GM23338 (cell line): ENCODE measurements at regions not wholly inside any gene's neighbourhood (a gene's known extent, or its start where the extent isn't known, plus 50 kb on each side); places are given as distances from the start of the nearest gene placed in this dataset.

ENCODE experiments used
- CREB1 ChIP-seq: fragments of 250-450 bp; sonication (Bioruptor Pico); IDR thresholded peaks from 2 replicates; pipeline ENCODE4 v1.5.0; 2020; ENCODE audit warnings: low read depth, mild to moderate bottlenecking, moderate library complexity
- EZH2 ChIP-seq: fragments of 200-600 bp; sonication (generic); IDR thresholded peaks from one replicate; pipeline ENCODE4 v1.8.0; 2017; ENCODE audit warnings: antibody characterized with exemption, mild to moderate bottlenecking, low read depth; ENCODE audit not compliant: unreplicated experiment
- EZH2phosphoT487 ChIP-seq: fragments of 200-600 bp; sonication (generic); IDR thresholded peaks from one replicate; pipeline ENCODE4 v1.8.1; 2018; ENCODE audit warnings: antibody characterized with exemption; ENCODE audit not compliant: unreplicated experiment
- JUNB ChIP-seq: IDR thresholded peaks from one replicate; pipeline ENCODE4 v1.6.1; 2016; ENCODE audit warnings: antibody characterized with exemption; ENCODE audit not compliant: unreplicated experiment
- POLR2AphosphoS5 ChIP-seq: IDR thresholded peaks from 2 replicates; pipeline ENCODE4 v1.6.1; 2016; ENCODE audit warnings: antibody characterized with exemption, low read depth
- REST ChIP-seq: IDR thresholded peaks from one replicate; pipeline ENCODE4 v1.6.1; 2018; ENCODE audit warnings: antibody characterized with exemption; ENCODE audit not compliant: unreplicated experiment
- ZNF331 ChIP-seq: fragments of 250-450 bp; sonication (Bioruptor Pico); IDR thresholded peaks from 2 replicates; pipeline ENCODE4 v1.5.0; 2020; ENCODE audit warnings: low read depth, mild to moderate bottlenecking, moderate library complexity
- TF ChIP-seq, protein P1 (sequence below), 2 experiments: fragments of 200-600 bp in 1 of 2; sonication (generic) in 1 of 2; conservative IDR thresholded peaks; 2 replicates each; pipeline versions ENCODE4 v1.5.1 to v1.6.1; 2016 to 2017; ENCODE audit warnings: antibody characterized with exemption in 2 of 2, low read depth in 2 of 2, mild to moderate bottlenecking in 2 of 2, moderate library complexity in 1 of 2
- TF ChIP-seq, protein P2 (sequence below): IDR thresholded peaks from 2 replicates; pipeline ENCODE4 v1.6.1; 2016; ENCODE audit warnings: antibody characterized with exemption

- TF ChIP-seq, protein P1, sequence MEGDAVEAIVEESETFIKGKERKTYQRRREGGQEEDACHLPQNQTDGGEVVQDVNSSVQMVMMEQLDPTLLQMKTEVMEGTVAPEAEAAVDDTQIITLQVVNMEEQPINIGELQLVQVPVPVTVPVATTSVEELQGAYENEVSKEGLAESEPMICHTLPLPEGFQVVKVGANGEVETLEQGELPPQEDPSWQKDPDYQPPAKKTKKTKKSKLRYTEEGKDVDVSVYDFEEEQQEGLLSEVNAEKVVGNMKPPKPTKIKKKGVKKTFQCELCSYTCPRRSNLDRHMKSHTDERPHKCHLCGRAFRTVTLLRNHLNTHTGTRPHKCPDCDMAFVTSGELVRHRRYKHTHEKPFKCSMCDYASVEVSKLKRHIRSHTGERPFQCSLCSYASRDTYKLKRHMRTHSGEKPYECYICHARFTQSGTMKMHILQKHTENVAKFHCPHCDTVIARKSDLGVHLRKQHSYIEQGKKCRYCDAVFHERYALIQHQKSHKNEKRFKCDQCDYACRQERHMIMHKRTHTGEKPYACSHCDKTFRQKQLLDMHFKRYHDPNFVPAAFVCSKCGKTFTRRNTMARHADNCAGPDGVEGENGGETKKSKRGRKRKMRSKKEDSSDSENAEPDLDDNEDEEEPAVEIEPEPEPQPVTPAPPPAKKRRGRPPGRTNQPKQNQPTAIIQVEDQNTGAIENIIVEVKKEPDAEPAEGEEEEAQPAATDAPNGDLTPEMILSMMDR (conservative IDR thresholded peaks at IDR 0.05; ENCODE audit: low read depth in 2 of 2) = no peak
- TF ChIP-seq ZNF331 = no peak
- TF ChIP-seq REST = no peak
- TF ChIP-seq POLR2AphosphoS5 = no peak
- TF ChIP-seq JUNB = no peak
- TF ChIP-seq EZH2 = no peak
- TF ChIP-seq, protein P2, sequence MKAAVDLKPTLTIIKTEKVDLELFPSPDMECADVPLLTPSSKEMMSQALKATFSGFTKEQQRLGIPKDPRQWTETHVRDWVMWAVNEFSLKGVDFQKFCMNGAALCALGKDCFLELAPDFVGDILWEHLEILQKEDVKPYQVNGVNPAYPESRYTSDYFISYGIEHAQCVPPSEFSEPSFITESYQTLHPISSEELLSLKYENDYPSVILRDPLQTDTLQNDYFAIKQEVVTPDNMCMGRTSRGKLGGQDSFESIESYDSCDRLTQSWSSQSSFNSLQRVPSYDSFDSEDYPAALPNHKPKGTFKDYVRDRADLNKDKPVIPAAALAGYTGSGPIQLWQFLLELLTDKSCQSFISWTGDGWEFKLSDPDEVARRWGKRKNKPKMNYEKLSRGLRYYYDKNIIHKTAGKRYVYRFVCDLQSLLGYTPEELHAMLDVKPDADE = no peak
- no peak for TF ChIP-seq EZH2phosphoT487
- no peak for TF ChIP-seq CREB1 (CRISPR knock-in tag)
These were observed 818.6 kb downstream of the NCAM2 start for GRCh38 chr21:21816778-21817177.
